Activated B cell treated with CpG ODN at 0.5 μM for 24 hours (primary cell): ENCODE measurements at regions not wholly inside any gene's neighbourhood (a gene's known extent, or its start where the extent isn't known, plus 50 kb on each side); places are given as distances from the start of the nearest gene placed in this dataset.
A peak's percentile ranks its signal among the peaks of the same experiment; 100 is the strongest.

ENCODE experiments used
- ATAC-seq: fragments of 200-7000 bp; cut with Tn5 transposase; one replicate; pipeline ENCODE4 v1.10.0; 2021; ENCODE audit warnings: low read depth, mild to moderate bottlenecking, moderate library complexity
- CTCF ChIA-PET: fragments of 350-600 bp; sonication (Branson Sonifier 250); formaldehyde crosslinking; loops from one replicate; lab custom pipeline; 2021; ENCODE audit warnings: antibody characterized with exemption; lab: Charles Lee
- POLR2A ChIA-PET: fragments of 350-600 bp; sonication (Branson Sonifier 250); formaldehyde crosslinking; loops from one replicate; lab custom pipeline; 2021; ENCODE audit warnings: antibody characterized with exemption; lab: Charles Lee
- DNase-seq: peaks from one replicate; pipeline ENCODE4 v3.0.0; 2022
- H3K27ac Mint-ChIP-seq: one replicate; pipeline ENCODE4 v1.8.0; 2020; ENCODE audit warnings: mixed read lengths
- H3K27me3 Mint-ChIP-seq: one replicate; pipeline ENCODE4 v1.8.0; 2021; ENCODE audit warnings: mixed read lengths
- H3K36me3 Mint-ChIP-seq: one replicate; pipeline ENCODE4 v1.8.0; 2021; ENCODE audit warnings: low read depth, mixed read lengths
- H3K4me1 Mint-ChIP-seq: one replicate; pipeline ENCODE4 v1.8.0; 2021; ENCODE audit warnings: mixed read lengths
- H3K4me3 Mint-ChIP-seq: one replicate; pipeline ENCODE4 v1.8.0; 2020; ENCODE audit warnings: mild to moderate bottlenecking, mixed read lengths
- H3K9me3 Mint-ChIP-seq: one replicate; pipeline ENCODE4 v1.8.0; 2020; ENCODE audit warnings: mixed read lengths
- intact Hi-C: fragments of 100-400 bp; cut with micrococcal nuclease; formaldehyde crosslinking; loops from one replicate; pipeline ENCODE4 v1.15.1; 2024
- TF ChIP-seq, protein P1 (sequence below): fragments of 200-600 bp; IDR thresholded peaks from one replicate; pipeline ENCODE4 v1.8.0; 2022; ENCODE audit warnings: antibody characterized with exemption, mild to moderate bottlenecking

DNA sequence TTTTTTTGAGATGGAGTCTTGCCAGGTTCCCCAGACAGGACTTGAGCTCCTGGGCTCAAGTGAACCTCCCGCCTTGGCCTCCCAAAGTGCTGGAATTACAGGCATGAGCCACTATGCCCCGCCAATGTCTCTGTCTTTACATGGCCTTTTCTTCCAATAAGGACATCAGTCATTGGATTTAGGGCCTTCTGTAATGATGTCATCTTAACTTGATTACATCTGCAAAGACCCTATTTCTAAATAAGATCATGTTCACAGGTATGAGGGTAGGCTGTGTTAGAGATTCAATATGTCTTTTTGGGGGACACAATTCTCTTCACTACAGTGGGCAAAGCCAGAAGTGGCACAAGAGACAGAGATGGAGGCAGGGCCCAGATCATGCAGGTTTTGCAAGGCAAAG, 68.1 kb downstream of the PMAIP1 start:
- Mint-ChIP-seq H3K4me3 (no peak overlapping the region), H3K27me3 (peaks cover 14% of the 10 kb centered on the region), H3K4me1 (peaks cover 13% of the 10 kb centered on the region), H3K36me3 (no peaks in the 10 kb centered on the region), H3K9me3 (no peaks in the 10 kb centered on the region), H3K27ac (no peak overlapping the region)
- intact Hi-C loops, result no loop called here
- TF ChIP-seq, protein P1, sequence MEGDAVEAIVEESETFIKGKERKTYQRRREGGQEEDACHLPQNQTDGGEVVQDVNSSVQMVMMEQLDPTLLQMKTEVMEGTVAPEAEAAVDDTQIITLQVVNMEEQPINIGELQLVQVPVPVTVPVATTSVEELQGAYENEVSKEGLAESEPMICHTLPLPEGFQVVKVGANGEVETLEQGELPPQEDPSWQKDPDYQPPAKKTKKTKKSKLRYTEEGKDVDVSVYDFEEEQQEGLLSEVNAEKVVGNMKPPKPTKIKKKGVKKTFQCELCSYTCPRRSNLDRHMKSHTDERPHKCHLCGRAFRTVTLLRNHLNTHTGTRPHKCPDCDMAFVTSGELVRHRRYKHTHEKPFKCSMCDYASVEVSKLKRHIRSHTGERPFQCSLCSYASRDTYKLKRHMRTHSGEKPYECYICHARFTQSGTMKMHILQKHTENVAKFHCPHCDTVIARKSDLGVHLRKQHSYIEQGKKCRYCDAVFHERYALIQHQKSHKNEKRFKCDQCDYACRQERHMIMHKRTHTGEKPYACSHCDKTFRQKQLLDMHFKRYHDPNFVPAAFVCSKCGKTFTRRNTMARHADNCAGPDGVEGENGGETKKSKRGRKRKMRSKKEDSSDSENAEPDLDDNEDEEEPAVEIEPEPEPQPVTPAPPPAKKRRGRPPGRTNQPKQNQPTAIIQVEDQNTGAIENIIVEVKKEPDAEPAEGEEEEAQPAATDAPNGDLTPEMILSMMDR, result no peak
- ATAC-seq (no peak), DNase-seq (no peak)
- ChIA-PET POLR2A (no interaction called here), CTCF (no interaction called here)

GRCh38 chr18:59966913-59967312, 67.1 kb downstream of the PMAIP1 start:
- Mint-ChIP-seq H3K27ac (no peak overlapping the region), H3K9me3 (no peaks in the 10 kb centered on the region), H3K4me3 (no peak overlapping the region), H3K36me3 (no peaks in the 10 kb centered on the region), H3K27me3 (peaks cover 14% of the 10 kb centered on the region), H3K4me1 (peaks cover 19% of the 10 kb centered on the region)
- intact Hi-C loops, result no loop called here
- POLR2A ChIA-PET, result no interaction called here
- DNase-seq (no peak), ATAC-seq (no peak)
- CTCF ChIA-PET, result no interaction called here
- TF ChIP-seq, protein P1, result no peak

DNA sequence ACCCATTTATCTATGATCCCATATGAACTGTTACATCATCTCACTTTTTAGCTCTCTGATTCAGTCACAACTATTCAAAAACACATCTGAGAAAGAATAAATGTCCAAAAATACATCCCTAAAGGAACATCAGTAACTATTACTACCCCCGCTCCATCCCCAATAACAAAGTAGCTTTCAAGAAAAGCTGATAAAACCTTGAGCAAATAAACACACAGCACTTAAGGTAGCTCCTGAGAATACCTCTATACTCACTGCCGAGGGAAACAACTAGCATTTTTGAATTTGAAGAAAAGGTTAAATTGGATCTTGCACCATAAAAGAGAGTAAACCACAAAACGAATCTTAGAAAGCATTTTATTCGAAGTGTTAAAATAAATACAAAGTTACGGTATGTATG, 63.4 kb downstream of the PMAIP1 start:
- H3K36me3 Mint-ChIP-seq, result no peaks in the 10 kb centered on the region
- CTCF ChIA-PET, result interaction anchor here (1.2 to 1.5 kb wide), 2 partner anchors 24 to 26 kb away, joined by 4 to 6 read pairs; no protein-coding TSS in a partner anchor
- TF ChIP-seq, protein P1, result no peak
- intact Hi-C loops, result no loop called here
- H3K4me3 Mint-ChIP-seq, result no peak overlapping the region
- POLR2A ChIA-PET, result interaction anchor here (0.6 to 0.8 kb wide), 3 partner anchors 13 to 62 kb away, joined by 3 read pairs; no protein-coding TSS in a partner anchor
- peaks cover 45% of the 10 kb centered on the region for H3K4me1 Mint-ChIP-seq
- H3K27me3 Mint-ChIP-seq, result peaks cover 3% of the 10 kb centered on the region
- no peak overlapping the region for H3K27ac Mint-ChIP-seq
- DNase-seq, result no peak
- H3K9me3 Mint-ChIP-seq, result peaks cover 2% of the 10 kb centered on the region
- no peak for ATAC-seq

GRCh38 chr18:59961070-59961469, 61.3 kb downstream of the PMAIP1 start:
- ChIA-PET CTCF (interaction anchor here (1.0 kb wide), 1 partner anchor 123 kb away, joined by 3 read pairs; no protein-coding TSS in a partner anchor), POLR2A (interaction anchor here (1.1 to 1.5 kb wide), 8 partner anchors 8 to 112 kb away, joined by 3 to 23 read pairs (median 4); partner anchors contain the start of gene PMAIP1)
- H3K27ac Mint-ChIP-seq, result peak overlapping the region; percentile 82
- H3K36me3 Mint-ChIP-seq, result no peaks in the 10 kb centered on the region
- TF ChIP-seq, protein P1, result no peak
- peaks cover 2% of the 10 kb centered on the region for H3K9me3 Mint-ChIP-seq
- DNase-seq (no peak), ATAC-seq (peak; percentile 88)
- peak overlapping the region; percentile 50 for H3K4me3 Mint-ChIP-seq
- H3K4me1 Mint-ChIP-seq, result peaks cover 51% of the 10 kb centered on the region
- intact Hi-C loops, result loop anchor here (1.0 kb wide), 2 partner anchors 61 to 114 kb away; no protein-coding TSS in a partner anchor
- H3K27me3 Mint-ChIP-seq, result no peaks in the 10 kb centered on the region

DNA sequence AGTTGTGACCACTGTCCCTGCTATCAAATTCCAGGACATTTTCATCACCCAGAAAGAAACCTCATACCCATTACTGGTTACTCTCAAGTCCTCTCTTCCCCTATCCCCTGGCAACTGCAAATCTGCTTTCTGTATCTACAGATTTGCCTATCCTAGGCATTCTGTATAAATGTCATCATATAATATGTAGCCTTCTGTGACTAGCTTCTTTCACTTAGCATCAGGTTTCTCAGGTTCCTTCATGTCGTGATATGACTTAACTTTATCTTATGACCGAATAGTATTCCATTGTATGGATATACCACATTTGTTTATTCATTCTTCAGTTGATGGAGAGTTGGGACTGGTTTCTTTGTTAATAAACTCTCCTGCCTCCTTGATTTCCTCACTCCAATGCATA, 60.5 kb downstream of the PMAIP1 start:
- intact Hi-C loops, result no loop called here
- H3K36me3 Mint-ChIP-seq, result no peaks in the 10 kb centered on the region
- POLR2A ChIA-PET, result interaction anchor here (0.5 to 1.8 kb wide), 4 partner anchors 53 to 97 kb away, joined by 3 to 11 read pairs (median 5); partner anchors contain the start of gene PMAIP1
- H3K27me3 Mint-ChIP-seq, result no peaks in the 10 kb centered on the region
- TF ChIP-seq, protein P1, result no peak
- peak overlapping the region; percentile 82 for H3K27ac Mint-ChIP-seq
- peaks cover 51% of the 10 kb centered on the region for H3K4me1 Mint-ChIP-seq
- DNase-seq (no peak), ATAC-seq (peak; percentile 32)
- H3K9me3 Mint-ChIP-seq, result peaks cover 2% of the 10 kb centered on the region
- CTCF ChIA-PET, result no interaction called here
- no peak overlapping the region for H3K4me3 Mint-ChIP-seq
